SIG-M5 treated with dmso at 0.1 percent for 504 hours (cell line): ENCODE measurements at regions not wholly inside any gene's neighbourhood (a gene's known extent, or its start where the extent isn't known, plus 50 kb on each side); places are given as distances from the start of the nearest gene placed in this dataset.

Experiments used
- DNase-seq: peaks from one replicate; lab custom pipeline; 2025; ENCODE audit not compliant: unreplicated experiment; lab: John Stamatoyannopoulos, UW

DNA sequence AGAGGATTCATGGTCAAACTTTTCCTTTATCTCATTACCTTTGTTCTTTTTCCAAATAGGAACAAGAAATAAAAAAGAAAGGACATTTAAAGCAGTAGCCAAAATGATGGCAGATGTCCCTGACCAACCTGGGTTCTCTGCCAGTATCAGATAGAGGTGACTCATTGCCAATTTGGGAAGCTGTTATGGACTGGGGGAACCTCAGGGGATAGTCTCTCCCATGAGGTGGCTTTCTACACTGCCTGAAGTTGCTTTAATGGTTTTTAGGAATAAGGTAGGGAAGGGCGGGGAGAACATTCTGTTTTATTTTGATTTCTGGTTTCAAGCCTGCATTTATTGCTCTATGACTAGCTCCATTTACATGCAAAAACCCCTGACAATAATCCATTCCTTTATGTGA, 457.9 kb upstream of the TPK1 start:
- no peak for DNase-seq

DNA sequence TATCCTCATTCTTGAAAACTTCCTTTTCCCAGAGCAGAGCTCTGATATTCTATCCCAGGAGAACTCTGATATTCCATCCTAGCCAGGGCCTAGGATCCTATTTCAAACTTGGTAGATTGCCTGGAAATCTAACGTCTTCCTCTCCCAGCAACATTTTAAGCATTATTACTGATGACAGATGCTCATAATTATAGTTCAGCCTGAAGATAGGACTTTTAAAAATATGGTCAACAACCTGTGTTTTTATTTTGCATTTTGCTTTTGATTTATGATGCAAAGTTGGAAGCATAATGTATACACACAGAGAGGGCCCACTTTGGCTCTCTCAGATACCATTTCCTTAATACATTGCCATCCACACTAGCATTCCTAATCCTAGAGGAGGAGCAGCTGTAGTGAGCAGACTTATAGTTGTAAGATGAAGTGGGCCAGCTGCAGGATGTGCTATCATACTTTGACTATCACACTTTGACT, 457.4 kb upstream of the TPK1 start:
- no peak for DNase-seq

GRCh38 chr7:145289384-145289783, 453.5 kb upstream of the TPK1 start:
- DNase-seq: no peak

DNA sequence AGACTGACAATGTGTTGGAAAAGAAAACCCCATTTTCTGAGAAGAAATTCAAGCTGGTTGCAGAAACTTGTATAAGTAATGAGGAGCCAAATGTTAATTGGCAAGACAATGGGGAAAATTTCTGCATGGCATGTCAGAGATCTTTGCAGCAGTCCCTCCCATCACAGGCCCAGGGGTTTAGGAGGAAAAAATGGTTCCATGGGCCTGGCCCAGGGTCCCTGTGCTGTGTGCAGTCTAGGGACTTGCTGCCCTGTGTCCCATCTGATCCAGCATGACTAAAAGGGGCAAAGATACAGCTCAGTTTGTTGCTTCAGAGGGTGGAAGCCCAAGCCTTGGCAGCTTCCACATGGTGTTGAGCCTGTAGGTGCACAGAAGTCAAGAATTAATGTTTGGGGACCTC, 440.3 kb upstream of the TPK1 start:
- no peak for DNase-seq

DNA sequence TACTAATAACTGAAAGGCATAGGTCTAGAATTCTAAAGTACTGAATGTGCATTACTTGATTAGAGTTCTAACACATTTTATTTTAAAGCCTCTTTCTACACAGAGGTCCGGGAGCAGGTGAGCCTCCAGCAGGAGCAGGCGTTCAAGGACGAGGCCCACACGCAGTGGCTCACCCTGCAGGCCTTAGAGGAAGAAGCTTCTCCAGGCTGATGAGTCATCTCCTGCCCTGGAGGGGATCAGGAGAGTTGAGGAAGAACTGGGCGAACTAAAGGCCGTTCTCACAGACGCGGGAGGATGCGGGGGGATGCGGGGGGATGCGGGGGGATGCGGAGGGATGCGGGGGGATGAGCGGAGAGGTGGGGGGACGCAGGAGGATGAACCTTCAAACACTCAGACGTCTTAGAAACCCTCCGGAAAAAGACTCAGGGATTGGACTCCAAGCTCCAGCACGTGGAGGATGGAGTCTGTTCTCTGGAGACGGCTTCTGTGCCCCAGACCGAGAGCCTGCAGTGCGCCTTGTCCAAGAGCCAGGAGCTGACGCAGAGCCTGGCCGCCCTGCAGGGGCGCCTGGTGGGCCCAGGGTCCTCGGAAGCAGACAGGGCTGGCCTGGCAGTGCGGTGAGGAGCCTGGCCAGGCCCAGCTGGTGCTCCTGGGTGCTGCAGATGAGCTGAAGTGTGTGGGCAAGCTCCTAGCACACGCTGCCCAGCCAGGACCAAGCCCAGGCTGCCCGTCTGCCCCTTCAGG, 433.7 kb upstream of the TPK1 start:
- no peak for DNase-seq

DNA sequence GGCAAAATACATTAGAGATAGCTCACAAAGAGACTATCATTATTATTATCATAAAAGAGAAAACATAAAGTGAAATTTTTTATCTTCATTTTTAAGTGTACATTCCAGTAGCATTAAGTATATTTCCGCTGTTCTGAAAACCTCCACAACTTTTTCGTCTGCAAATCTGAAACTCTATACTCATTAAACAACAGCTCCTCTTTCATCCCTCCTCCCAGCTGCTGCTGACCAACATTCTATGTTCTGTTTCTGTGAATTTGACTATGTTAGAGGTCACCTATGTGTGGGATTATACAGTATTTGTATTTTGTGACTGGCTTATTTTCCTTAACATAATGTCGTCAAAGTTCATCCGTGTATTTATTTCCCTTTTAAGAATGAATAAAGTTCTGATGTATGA, 429.3 kb upstream of the TPK1 start:
- no peak for DNase-seq

- no peak for DNase-seq
Observed at GRCh38 chr7:145263886-145264285, 428.0 kb upstream of the TPK1 start.

DNA sequence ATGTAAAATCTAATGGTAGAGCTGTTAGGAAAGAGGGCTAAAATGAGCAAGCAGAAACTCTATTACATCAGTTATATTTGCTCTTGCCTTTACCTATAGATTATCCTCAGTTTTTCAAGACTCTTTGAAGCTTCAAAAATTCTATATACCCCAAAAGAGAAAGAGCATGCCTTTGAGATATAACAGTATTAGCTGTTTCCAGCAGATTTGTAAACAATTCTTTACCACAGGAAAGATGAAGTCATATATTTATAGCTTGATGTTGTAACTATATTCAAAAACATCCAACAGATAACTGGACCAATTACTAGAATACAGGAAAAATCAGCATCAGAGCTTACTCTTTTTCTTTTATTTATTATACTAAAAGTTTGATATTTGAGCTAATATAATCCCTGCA, 416.2 kb upstream of the TPK1 start:
- DNase-seq: no peak

GRCh38 chr7:145224775-145225174, 388.9 kb upstream of the TPK1 start:
- no peak for DNase-seq

GRCh38 chr7:145219461-145219860, 383.6 kb upstream of the TPK1 start:
- DNase-seq: no peak

GRCh38 chr7:145216866-145217265, 381.0 kb upstream of the TPK1 start:
- DNase-seq: no peak

GRCh38 chr7:145212050-145212449, 376.2 kb upstream of the TPK1 start:
- DNase-seq: no peak

DNA sequence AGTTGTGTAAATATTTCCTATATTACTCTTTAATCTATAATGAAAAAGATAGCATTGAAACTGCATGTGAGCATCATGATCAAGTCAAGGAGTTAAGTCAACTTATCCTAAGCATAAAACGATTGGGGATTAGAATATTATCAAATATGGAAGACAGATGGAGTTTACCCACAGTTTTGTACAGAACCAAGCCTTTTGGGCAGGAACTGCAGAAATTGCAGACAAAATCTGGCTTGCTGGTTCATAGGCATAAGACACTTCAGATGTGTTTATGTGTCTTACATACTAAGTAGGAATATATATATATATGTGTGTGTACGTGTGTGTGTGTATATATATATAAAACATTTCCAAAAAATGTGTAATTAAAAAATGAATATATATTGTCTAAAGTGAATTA, 375.4 kb upstream of the TPK1 start:
- DNase-seq: no peak

GRCh38 chr7:145193951-145194350, 358.1 kb upstream of the TPK1 start:
- no peak for DNase-seq

- DNase-seq: no peak
Observed at GRCh38 chr7:145184956-145185355, 349.1 kb upstream of the TPK1 start.

DNA sequence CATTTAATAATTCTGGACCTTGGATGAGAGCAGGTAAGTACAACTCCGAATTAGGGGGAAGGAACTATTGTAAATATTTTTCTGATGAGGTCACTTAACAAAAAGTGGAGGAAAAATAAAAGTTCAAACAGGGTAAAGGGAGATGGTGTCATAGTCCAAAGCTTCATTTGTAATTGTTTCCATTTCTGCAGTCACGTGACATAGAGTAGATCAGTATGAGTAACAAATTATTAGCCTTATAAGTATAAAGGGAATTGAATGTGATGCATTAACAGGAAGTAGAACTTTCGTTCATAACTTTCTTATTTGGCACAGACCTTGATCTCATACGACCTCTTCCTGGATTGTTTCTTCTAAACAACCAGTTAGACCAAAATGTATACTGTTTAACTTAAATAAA, 347.2 kb upstream of the TPK1 start:
- no peak for DNase-seq

- no peak for DNase-seq
Observed at GRCh38 chr7:145175366-145175765, 339.5 kb upstream of the TPK1 start.

GRCh38 chr7:145169908-145170307, 334.1 kb upstream of the TPK1 start:
- DNase-seq: no peak

DNA sequence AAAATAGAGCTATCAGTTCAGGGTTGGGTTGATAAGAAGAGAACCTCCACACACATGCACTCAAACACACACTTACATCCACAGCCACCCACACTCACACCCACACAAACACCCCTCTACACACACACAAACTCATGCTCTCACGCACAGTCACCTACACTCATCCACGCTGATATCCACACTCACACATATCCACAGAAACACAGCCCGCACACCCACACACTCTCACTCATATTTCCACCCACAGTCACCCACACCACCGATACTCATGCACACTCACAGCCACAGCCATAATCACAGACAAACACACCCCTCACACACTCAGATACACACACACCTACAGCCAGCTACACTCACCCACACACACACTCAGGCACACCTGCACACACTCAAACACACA, 333.0 kb upstream of the TPK1 start:
- DNase-seq: no peak

DNA sequence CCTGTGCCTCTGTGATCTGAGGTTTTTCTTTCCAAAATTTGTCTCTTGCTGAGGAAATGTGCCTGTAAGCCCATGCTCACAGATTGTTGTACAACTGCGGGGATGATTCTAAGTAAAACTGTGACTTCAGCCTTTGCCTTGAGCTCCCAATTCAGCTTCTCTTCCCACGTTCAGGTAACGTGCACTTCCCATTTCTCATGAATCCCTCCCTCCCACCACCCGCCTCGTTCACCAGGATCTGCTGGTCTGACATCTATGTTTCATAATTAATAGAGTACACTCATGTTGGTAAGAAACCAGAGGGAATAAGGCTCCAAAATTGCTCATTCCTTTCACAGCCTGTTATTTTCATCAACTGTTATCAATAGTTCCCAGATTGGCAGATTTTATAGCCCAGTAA, 332.6 kb upstream of the TPK1 start:
- DNase-seq: no peak

GRCh38 chr7:145156834-145157233, 321.0 kb upstream of the TPK1 start:
- no peak for DNase-seq

GRCh38 chr7:145152589-145152988, 316.7 kb upstream of the TPK1 start:
- DNase-seq: no peak

GRCh38 chr7:145151676-145152075, 315.8 kb upstream of the TPK1 start:
- no peak for DNase-seq
